OCI-LY7 (cell line): ENCODE measurements at regions not wholly inside any gene's neighbourhood (a gene's known extent, or its start where the extent isn't known, plus 50 kb on each side); places are given as distances from the start of the nearest gene placed in this dataset.

Experiments used
- BruUV-seq: library from RNA; stranded (reverse); fragments of 400-500 nt; replicated peaks from 2 replicates; lab custom pipeline; 2021; lab: Mats Ljungman, UMichigan
- CTCF ChIA-PET: fragments of 300-600 bp; sonication (Branson Sonifier 250); formaldehyde crosslinking; loops from one replicate; lab custom pipeline; 2022; ENCODE audit warnings: antibody characterized with exemption; ENCODE audit not compliant: unreplicated experiment; lab: Charles Lee
- POLR2A ChIA-PET: fragments of 300-600 bp; sonication (Branson Sonifier 250); formaldehyde crosslinking; loops from one replicate; lab custom pipeline; 2022; ENCODE audit warnings: antibody characterized with exemption; lab: Charles Lee
- DNase-seq: peaks from one replicate; pipeline ENCODE4 v3.0.0-alpha.2; 2015; ENCODE audit warnings: low spot score
- H2AFZ ChIP-seq: fragments of 200-600 bp; sonication (generic), shearing (Covaris generic); 2 replicates; pipeline ENCODE4 v1.6.1; 2014; ENCODE audit warnings: mild to moderate bottlenecking, antibody characterized with exemption, low read length, moderate library complexity
- H3K27ac ChIP-seq: fragments of 200-600 bp; sonication (generic); 2 replicates; pipeline ENCODE4 v1.5.1; 2014; ENCODE audit warnings: mixed run types, low read depth, mild to moderate bottlenecking, moderate library complexity, low read length, inconsistent platforms; ENCODE audit not compliant: poor library complexity, severe bottlenecking
- H3K36me3 ChIP-seq: fragments of 200-600 bp; sonication (generic); 2 replicates; pipeline ENCODE4 v1.6.1; 2014; ENCODE audit warnings: mild to moderate bottlenecking, antibody characterized with exemption, low read length, moderate library complexity, mixed read lengths; ENCODE audit not compliant: insufficient read depth
- H3K4me1 ChIP-seq: fragments of 200-600 bp; sonication (generic); 2 replicates; pipeline ENCODE4 v1.5.1; 2014; ENCODE audit warnings: mild to moderate bottlenecking, low read length; ENCODE audit not compliant: insufficient read depth, poor library complexity, severe bottlenecking
- H3K4me2 ChIP-seq: fragments of 200-600 bp; sonication (generic); 2 replicates; pipeline ENCODE4 v1.6.1; 2014; ENCODE audit warnings: mild to moderate bottlenecking, low read length
- H3K4me3 ChIP-seq: fragments of 200-600 bp; sonication (generic); 2 replicates; pipeline ENCODE4 v1.5.1; 2014; ENCODE audit warnings: mild to moderate bottlenecking, low read depth, low read length; ENCODE audit not compliant: poor library complexity, severe bottlenecking
- H3K79me2 ChIP-seq: fragments of 200-600 bp; sonication (generic); 2 replicates; pipeline ENCODE4 v1.6.1; 2016; ENCODE audit warnings: low read depth, mild to moderate bottlenecking, low read length, moderate library complexity, mixed read lengths; ENCODE audit not compliant: insufficient read depth
- H3K9me2 ChIP-seq: fragments of 200-600 bp; sonication (generic); 2 replicates; pipeline ENCODE4 v1.6.1; 2016; ENCODE audit warnings: mild to moderate bottlenecking, low read length, mixed read lengths; ENCODE audit not compliant: insufficient read depth
- H3K9me3 ChIP-seq: fragments of 200-600 bp; sonication (generic); 2 replicates; pipeline ENCODE4 v1.6.1; 2014; ENCODE audit warnings: mild to moderate bottlenecking, mixed run types, low read length, mixed read lengths
- H4K20me1 ChIP-seq: fragments of 200-600 bp; sonication (generic); 2 replicates; pipeline ENCODE4 v1.6.1; 2014; ENCODE audit warnings: mild to moderate bottlenecking, antibody characterized with exemption, low read length, moderate library complexity, mixed read lengths; ENCODE audit not compliant: insufficient read depth
- CTCF ChIP-seq: fragments of 200-600 bp; sonication (generic); conservative IDR thresholded peaks from 2 replicates; pipeline ENCODE4 v1.5.1; 2014; ENCODE audit warnings: mild to moderate bottlenecking, antibody characterized with exemption, low read length, moderate library complexity, mixed read lengths
- EZH2phosphoT487 ChIP-seq: fragments of 200-600 bp; sonication (generic); IDR thresholded peaks from 2 replicates; pipeline ENCODE4 v1.6.1; 2018; ENCODE audit warnings: low read depth, borderline replicate concordance, mild to moderate bottlenecking, mixed run types, antibody characterized with exemption, low read length, moderate library complexity, mixed read lengths
- intact Hi-C: fragments of 100-400 bp; cut with micrococcal nuclease; formaldehyde crosslinking; loops from one replicate; pipeline ENCODE4 v1.10.0; 2022; ENCODE audit not compliant: unreplicated experiment

GRCh38 chr2:77807531-77808215, 285.5 kb upstream of the LRRTM4 start:
- CTCF ChIA-PET = no interaction called here
- Histone ChIP-seq H4K20me1 (no peaks in the 10 kb centered on the region), H2AFZ (no peak overlapping the region)

DNA sequence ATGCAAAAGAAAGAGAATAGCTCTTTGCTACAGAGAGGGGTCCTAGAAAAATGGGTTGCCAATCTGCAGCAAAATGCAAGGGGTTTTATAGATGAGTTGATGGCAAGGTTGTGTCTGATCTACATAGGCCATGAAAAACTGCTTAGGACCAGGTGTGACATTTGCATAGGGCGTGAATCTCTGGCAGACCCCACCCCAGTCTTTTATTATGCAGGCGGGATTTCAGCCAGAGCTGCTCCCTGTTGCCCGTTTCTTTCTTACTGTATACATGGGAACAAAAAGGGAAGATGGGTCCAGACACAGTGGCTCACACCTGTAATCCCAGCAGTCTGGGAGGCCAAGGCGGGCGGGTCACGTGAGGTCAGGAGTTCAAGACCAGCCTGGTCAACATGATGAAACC, 286.4 kb upstream of the LRRTM4 start:
- H3K9me3 ChIP-seq = no peaks in the 10 kb centered on the region
- DNase-seq = no peak
- no peaks in the 10 kb centered on the region for H3K9me2 ChIP-seq
- no peaks in the 10 kb centered on the region for H3K79me2 ChIP-seq
- no peaks in the 10 kb centered on the region for H4K20me1 ChIP-seq
- no peak overlapping the region for H2AFZ ChIP-seq
- ChIA-PET CTCF (no interaction called here), POLR2A (no interaction called here)
- H3K4me3 ChIP-seq = no peak overlapping the region
- H3K4me1 ChIP-seq = no peaks in the 10 kb centered on the region
- no peaks in the 10 kb centered on the region for H3K36me3 ChIP-seq
- H3K27ac ChIP-seq = no peak overlapping the region
- no TSS peak for BruUV-seq
- no peak overlapping the region for H3K4me2 ChIP-seq
- TF ChIP-seq EZH2phosphoT487 = no peak
- TF ChIP-seq CTCF = no peak
- intact Hi-C loops = no loop called here

More at GRCh38 chr2:77807531-77808215, 285.5 kb upstream of the LRRTM4 start:
- Histone ChIP-seq H3K27ac (no peak overlapping the region), H3K9me3 (no peaks in the 10 kb centered on the region), H3K4me3 (no peak overlapping the region), H3K4me1 (no peaks in the 10 kb centered on the region), H3K4me2 (no peak overlapping the region), H3K9me2 (no peaks in the 10 kb centered on the region), H3K79me2 (no peaks in the 10 kb centered on the region), H3K36me3 (no peaks in the 10 kb centered on the region)
- no TSS peak for BruUV-seq
- POLR2A ChIA-PET = no interaction called here
- no peak for DNase-seq
- no peak for TF ChIP-seq CTCF
- TF ChIP-seq EZH2phosphoT487 = no peak
- intact Hi-C loops = no loop called here

- no peak overlapping the region for H3K4me2 ChIP-seq
- no TSS peak for BruUV-seq
- H2AFZ ChIP-seq = no peak overlapping the region
- TF ChIP-seq EZH2phosphoT487 = no peak
- no peak for TF ChIP-seq CTCF
- H4K20me1 ChIP-seq = no peaks in the 10 kb centered on the region
- no peaks in the 10 kb centered on the region for H3K9me2 ChIP-seq
- H3K36me3 ChIP-seq = no peaks in the 10 kb centered on the region
- intact Hi-C loops = no loop called here
- H3K9me3 ChIP-seq = no peaks in the 10 kb centered on the region
- CTCF ChIA-PET = no interaction called here
- DNase-seq = no peak
- POLR2A ChIA-PET = no interaction called here
- no peaks in the 10 kb centered on the region for H3K4me1 ChIP-seq
- no peaks in the 10 kb centered on the region for H3K79me2 ChIP-seq
- no peak overlapping the region for H3K4me3 ChIP-seq
- no peak overlapping the region for H3K27ac ChIP-seq
Observed at GRCh38 chr2:77813599-77813998, 291.4 kb upstream of the LRRTM4 start.
